PC-3 (cell line): ENCODE measurements at regions not wholly inside any gene's neighbourhood (a gene's known extent, or its start where the extent isn't known, plus 50 kb on each side); places are given as distances from the start of the nearest gene placed in this dataset.
A peak's percentile ranks its signal among the peaks of the same experiment; 100 is the strongest.

Source experiments
- ATAC-seq: fragments of 200-7000 bp; cut with Tn5 transposase; 2 replicates; pipeline ENCODE4 v1.9.1; 2020; ENCODE audit warnings: mild to moderate bottlenecking, moderate library complexity
- BruUV-seq: library from RNA; stranded (reverse); fragments of 400-500 nt; replicated peaks from 2 replicates; lab custom pipeline; 2021; lab: Mats Ljungman, UMichigan
- CTCF ChIA-PET: fragments of 300-600 bp; sonication (Branson Sonifier 250); formaldehyde crosslinking; loops from one replicate; lab custom pipeline; 2022; ENCODE audit warnings: antibody characterized with exemption; lab: Charles Lee
- POLR2A ChIA-PET: fragments of 300-600 bp; sonication (Branson Sonifier 250); formaldehyde crosslinking; loops from one replicate; lab custom pipeline; 2022; ENCODE audit warnings: antibody characterized with exemption; ENCODE audit not compliant: unreplicated experiment; lab: Charles Lee
- DNase-seq: peaks from one replicate; pipeline ENCODE4 v3.0.0-alpha.2; 2015
- H2AFZ ChIP-seq: fragments of 300-600 bp; sonication (generic); 2 replicates; pipeline ENCODE4 v1.6.0; 2016; ENCODE audit warnings: antibody characterized with exemption, low read length
- H3F3A ChIP-seq: fragments of 300-600 bp; sonication (generic); one replicate; pipeline ENCODE4 v1.6.0; 2017; ENCODE audit warnings: antibody characterized with exemption, low read length, control low read depth, mild to moderate bottlenecking; ENCODE audit not compliant: unreplicated experiment
- H3K27ac ChIP-seq: fragments of 300-600 bp; sonication (generic); 2 replicates; pipeline ENCODE4 v1.5.1; 2016; ENCODE audit warnings: mild to moderate bottlenecking, low read length
- H3K27me3 ChIP-seq: fragments of 300-600 bp; sonication (generic); 2 replicates; pipeline ENCODE4 v1.6.1; 2016; ENCODE audit warnings: low read length, mixed read lengths
- H3K36me3 ChIP-seq: fragments of 300-600 bp; sonication (generic); 2 replicates; pipeline ENCODE4 v1.6.1; 2016; ENCODE audit warnings: low read depth, mixed run types, low read length, mixed read lengths
- H3K4me1 ChIP-seq: fragments of 300-600 bp; sonication (generic); 2 replicates; pipeline ENCODE4 v1.5.1; 2016; ENCODE audit warnings: low read length; ENCODE audit not compliant: insufficient read depth
- H3K4me2 ChIP-seq: fragments of 300-600 bp; sonication (generic); 2 replicates; pipeline ENCODE4 v1.6.0; 2016; ENCODE audit warnings: low read length
- H3K4me3 ChIP-seq: fragments of 300-600 bp; sonication (generic); 2 replicates; pipeline ENCODE4 v1.5.1; 2016; ENCODE audit warnings: mild to moderate bottlenecking, low read length, mixed read lengths
- H3K79me2 ChIP-seq: fragments of 300-600 bp; sonication (generic); 2 replicates; pipeline ENCODE4 v1.6.1; 2017; ENCODE audit warnings: low read length, mixed read lengths
- H3K9ac ChIP-seq: fragments of 300-600 bp; sonication (generic); 2 replicates; pipeline ENCODE4 v1.6.0; 2016; ENCODE audit warnings: mild to moderate bottlenecking, low read length
- H3K9me2 ChIP-seq: fragments of 300-600 bp; sonication (generic); replicated peaks from 2 replicates; pipeline ENCODE4 v1.6.1; 2016; ENCODE audit warnings: mixed run types, low read length, mixed read lengths
- H3K9me3 ChIP-seq: fragments of 300-600 bp; sonication (generic); 2 replicates; pipeline ENCODE4 v1.6.1; 2016; ENCODE audit warnings: low read length, mixed read lengths
- H4K20me1 ChIP-seq: fragments of 300-600 bp; sonication (generic); 2 replicates; pipeline ENCODE4 v1.6.1; 2016; ENCODE audit warnings: low read length, mixed read lengths
- CTCF ChIP-seq: fragments of 300-600 bp; sonication (generic); conservative IDR thresholded peaks from 2 replicates; pipeline ENCODE4 v1.5.1; 2017; ENCODE audit warnings: antibody characterized with exemption, low read depth, mild to moderate bottlenecking, low read length
- EZH2 ChIP-seq: fragments of 300-600 bp; sonication (generic); IDR thresholded peaks from one replicate; pipeline ENCODE4 v1.6.1; 2017; ENCODE audit warnings: antibody characterized with exemption, mild to moderate bottlenecking, low read length; ENCODE audit not compliant: unreplicated experiment
- EZH2phosphoT487 ChIP-seq: fragments of 300-600 bp; sonication (generic); IDR thresholded peaks from 2 replicates; pipeline ENCODE4 v1.6.1; 2018; ENCODE audit warnings: mild to moderate bottlenecking, antibody characterized with exemption, low read length, borderline replicate concordance
- intact Hi-C: fragments of 100-400 bp; cut with micrococcal nuclease; formaldehyde crosslinking; loops from 2 replicates; pipeline ENCODE4 v1.9.0; 2023

GRCh38 chr3:87780811-87781210 is 278.0 kb downstream of the CGGBP1 start:
- ChIA-PET CTCF (no interaction called here), POLR2A (no interaction called here)
- Histone ChIP-seq H3K4me1 (no peaks in the 10 kb centered on the region), H4K20me1 (no peaks in the 10 kb centered on the region), H3K4me3 (no peak overlapping the region), H3K36me3 (no peaks in the 10 kb centered on the region), H3F3A (no peaks in the 10 kb centered on the region), H3K79me2 (no peaks in the 10 kb centered on the region), H3K27ac (no peak overlapping the region), H3K9me2 (no peaks in the 10 kb centered on the region), H3K9ac (no peak overlapping the region), H3K4me2 (no peak overlapping the region), H3K27me3 (no peaks in the 10 kb centered on the region), H3K9me3 (no peaks in the 10 kb centered on the region), H2AFZ (no peak overlapping the region)
- ATAC-seq (no peak), DNase-seq (no peak)
- TF ChIP-seq EZH2phosphoT487 (no peak), CTCF (no peak)
- intact Hi-C loops = no loop called here
- no TSS peak for BruUV-seq

GRCh38 chr3:87778876-87779275 is 279.9 kb downstream of the CGGBP1 start:
- CTCF ChIA-PET = no interaction called here
- H3K36me3 ChIP-seq = no peaks in the 10 kb centered on the region
- ATAC-seq = no peak
- POLR2A ChIA-PET = no interaction called here
- H3K9me2 ChIP-seq = no peaks in the 10 kb centered on the region
- H3K4me1 ChIP-seq = no peaks in the 10 kb centered on the region
- no peak overlapping the region for H3K27ac ChIP-seq
- H3K4me3 ChIP-seq = no peak overlapping the region
- no peaks in the 10 kb centered on the region for H3F3A ChIP-seq
- H3K4me2 ChIP-seq = no peak overlapping the region
- H3K9ac ChIP-seq = no peak overlapping the region
- no peak for TF ChIP-seq EZH2
- no peak for TF ChIP-seq CTCF
- TF ChIP-seq EZH2phosphoT487 = no peak
- H2AFZ ChIP-seq = no peak overlapping the region
- no peaks in the 10 kb centered on the region for H3K9me3 ChIP-seq
- H3K79me2 ChIP-seq = no peaks in the 10 kb centered on the region
- BruUV-seq = no TSS peak
- no peaks in the 10 kb centered on the region for H4K20me1 ChIP-seq
- intact Hi-C loops = no loop called here
- no peaks in the 10 kb centered on the region for H3K27me3 ChIP-seq
- no peak for DNase-seq

- intact Hi-C loops = loop anchor here (1.0 kb wide), 1 partner anchor 232 kb away; no protein-coding TSS in a partner anchor
- no TSS peak for BruUV-seq
- no peak overlapping the region for H2AFZ ChIP-seq
Observed at GRCh38 chr3:87771337-87772192, 287.2 kb downstream of the CGGBP1 start.

More at GRCh38 chr3:87771337-87772192, 287.2 kb downstream of the CGGBP1 start:
- Histone ChIP-seq H3K27me3 (no peaks in the 10 kb centered on the region), H3K4me1 (peaks cover 5% of the 10 kb centered on the region), H3K27ac (no peak overlapping the region), H4K20me1 (no peaks in the 10 kb centered on the region), H3K79me2 (no peaks in the 10 kb centered on the region), H3K9ac (no peak overlapping the region), H3F3A (no peaks in the 10 kb centered on the region), H3K9me2 (no peaks in the 10 kb centered on the region), H3K9me3 (no peaks in the 10 kb centered on the region), H3K4me2 (no peak overlapping the region), H3K4me3 (no peak overlapping the region), H3K36me3 (no peaks in the 10 kb centered on the region)
- ATAC-seq (peak; percentile 56), DNase-seq (peak; percentile 62)
- TF ChIP-seq CTCF (peak; percentile 90), EZH2 (no peak)
- CTCF ChIA-PET = no interaction called here
- POLR2A ChIA-PET = no interaction called here
